Erythroblast (primary cell): ENCODE measurements at regions not wholly inside any gene's neighbourhood (a gene's known extent, or its start where the extent isn't known, plus 50 kb on each side); places are given as distances from the start of the nearest gene placed in this dataset.

Source experiments
- GATA1 ChIP-seq: IDR thresholded peaks from 2 replicates; pipeline ENCODE4 v1.6.1; 2011; ENCODE audit warnings: low read depth, mild to moderate bottlenecking, control low read depth, low read length, moderate library complexity
- POLR2A ChIP-seq: IDR thresholded peaks from 2 replicates; pipeline ENCODE4 v1.6.1; 2011; ENCODE audit warnings: mild to moderate bottlenecking, low read length

DNA sequence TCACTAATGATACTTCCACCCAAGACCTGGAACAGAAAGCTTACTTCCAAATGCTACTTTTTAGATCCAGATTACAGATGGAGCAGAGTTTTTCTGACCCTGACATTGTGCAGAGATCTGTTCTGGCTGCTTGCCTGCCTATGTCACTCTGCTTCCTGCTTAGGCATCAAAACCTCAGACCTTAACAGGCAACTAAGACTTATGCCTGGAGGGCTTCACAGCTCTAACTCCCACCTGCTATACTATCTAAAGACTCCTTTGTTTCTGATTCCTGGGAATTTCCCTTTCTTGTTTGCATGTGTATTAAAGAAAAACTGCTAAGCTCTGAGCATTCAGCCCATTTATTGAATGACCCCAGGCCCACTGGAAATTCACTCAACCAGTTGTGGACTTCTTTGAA is 157.4 kb upstream of the NPHP3 start:
- TF ChIP-seq POLR2A (no peak), GATA1 (no peak)
